ENCODE measurements at regions not wholly inside any gene's neighbourhood (a gene's known extent, or its start where the extent isn't known, plus 50 kb on each side); places are given as distances from the start of the nearest gene placed in this dataset.
"Not testable (repeated sequence)": the region's sequence is repeated elsewhere in the genome, so short reads cannot be mapped to it uniquely, and the experiment has no call there.

GRCh38 chr6:3962291-3963280, 113.4 kb downstream of the FAM50B start:
- no peak for DNase-seq

GRCh38 chr6:3963426-3963825, 114.3 kb downstream of the FAM50B start:
- DNase-seq: no peak

DNA sequence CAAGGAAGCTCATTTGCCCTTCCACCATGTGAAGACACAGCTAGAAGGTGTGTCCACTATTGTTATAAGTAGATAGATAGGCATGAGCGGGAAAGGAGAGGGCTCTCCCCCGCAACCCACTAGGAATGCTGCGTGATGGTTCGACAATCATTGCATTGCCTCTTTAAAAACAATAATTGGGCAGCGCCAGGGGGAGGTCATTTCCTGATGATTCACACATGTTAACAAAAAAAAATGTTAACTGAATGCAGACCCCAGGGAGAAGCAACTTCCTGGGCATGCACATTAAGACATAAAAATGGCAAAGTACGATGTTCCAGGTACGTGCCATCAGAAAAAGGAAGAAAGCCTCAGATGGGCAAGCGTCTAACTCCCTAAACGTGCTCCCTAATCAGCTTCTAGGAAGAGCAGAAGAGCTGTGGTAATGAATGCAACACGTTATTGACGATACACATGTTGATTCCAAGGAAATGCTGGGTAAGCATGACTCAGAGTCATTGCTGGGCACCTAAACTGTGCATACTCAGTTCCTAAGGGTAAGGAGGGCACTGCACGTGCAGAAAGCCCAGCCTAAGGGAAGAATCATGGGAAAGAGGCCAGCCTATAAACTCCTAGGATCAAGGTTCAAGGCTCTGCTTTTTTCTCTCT, 113.7 kb downstream of the FAM217A start:
- no peak for DNase-seq

GRCh38 chr6:3966426-3966825, 112.5 kb downstream of the FAM217A start:
- no peak for DNase-seq

DNA sequence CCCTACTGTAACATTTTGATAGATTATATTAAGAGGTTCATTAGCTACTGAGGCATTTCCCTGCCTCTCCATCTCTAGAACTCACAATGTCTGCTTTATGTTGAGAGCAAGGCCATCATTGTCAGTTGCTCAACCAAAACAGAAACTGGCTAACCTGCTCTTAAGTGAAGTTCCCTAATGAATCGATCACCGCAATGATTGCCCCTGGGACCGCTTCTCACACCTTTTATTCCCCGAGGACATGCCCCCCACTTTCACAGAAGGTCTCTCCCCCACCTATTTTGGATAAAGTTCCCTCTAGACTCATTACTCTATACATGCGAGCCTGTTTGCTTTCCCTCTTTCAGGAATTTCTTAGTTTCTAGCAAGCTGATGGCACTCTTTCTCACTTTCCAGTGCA, 108.8 kb downstream of the FAM217A start:
- no peak for DNase-seq

- not testable (repeated sequence) for DNase-seq
These were observed 105.8 kb downstream of the FAM217A start for GRCh38 chr6:3973152-3973551.

- DNase-seq: peak in 1 of 2 experiments; percentile 38
These were observed 100.8 kb downstream of the FAM217A start for GRCh38 chr6:3977875-3978711.

GRCh38 chr6:3978966-3979365, 100.0 kb downstream of the FAM217A start:
- DNase-seq: not testable (repeated sequence)

GRCh38 chr6:3981917-3982316, 97.0 kb downstream of the FAM217A start:
- DNase-seq: no peak

- no peak for DNase-seq
These were observed 95.2 kb downstream of the FAM217A start for GRCh38 chr6:3983778-3984177.

- no peak for DNase-seq
These were observed 94.4 kb downstream of the FAM217A start for GRCh38 chr6:3984494-3984893.

GRCh38 chr6:3986241-3986640, 92.7 kb downstream of the FAM217A start:
- no peak for DNase-seq

- no peak for DNase-seq
These were observed 91.9 kb downstream of the FAM217A start for GRCh38 chr6:3987053-3987452.

DNA sequence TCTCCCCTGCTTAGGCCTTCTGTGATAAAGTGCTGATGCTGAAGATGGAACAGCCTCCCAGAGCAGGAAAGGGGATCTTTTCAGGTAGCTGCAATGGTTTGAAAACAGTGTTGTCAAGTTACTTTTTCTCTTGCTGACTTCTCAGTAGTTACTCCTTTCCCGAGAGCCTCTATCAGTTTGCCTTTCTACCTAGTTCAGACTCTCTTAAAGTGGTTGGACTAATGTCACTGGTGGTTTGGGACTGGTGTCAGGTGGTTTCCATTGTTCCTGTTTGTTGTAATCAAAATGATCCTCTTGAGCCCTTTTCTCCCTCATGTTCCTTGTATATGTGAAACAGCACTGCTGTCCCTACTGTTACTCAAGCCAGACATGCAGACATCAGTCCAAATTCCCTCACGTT, 91.4 kb downstream of the FAM217A start:
- no peak for DNase-seq

- DNase-seq: peak; percentile 63 to 70
These were observed 88.0 kb downstream of the FAM217A start for GRCh38 chr6:3990692-3991491.

- DNase-seq: no peak
These were observed 87.0 kb downstream of the FAM217A start for GRCh38 chr6:3991941-3992340.

- DNase-seq: no peak
These were observed 82.6 kb downstream of the FAM217A start for GRCh38 chr6:3996349-3996748.

DNA sequence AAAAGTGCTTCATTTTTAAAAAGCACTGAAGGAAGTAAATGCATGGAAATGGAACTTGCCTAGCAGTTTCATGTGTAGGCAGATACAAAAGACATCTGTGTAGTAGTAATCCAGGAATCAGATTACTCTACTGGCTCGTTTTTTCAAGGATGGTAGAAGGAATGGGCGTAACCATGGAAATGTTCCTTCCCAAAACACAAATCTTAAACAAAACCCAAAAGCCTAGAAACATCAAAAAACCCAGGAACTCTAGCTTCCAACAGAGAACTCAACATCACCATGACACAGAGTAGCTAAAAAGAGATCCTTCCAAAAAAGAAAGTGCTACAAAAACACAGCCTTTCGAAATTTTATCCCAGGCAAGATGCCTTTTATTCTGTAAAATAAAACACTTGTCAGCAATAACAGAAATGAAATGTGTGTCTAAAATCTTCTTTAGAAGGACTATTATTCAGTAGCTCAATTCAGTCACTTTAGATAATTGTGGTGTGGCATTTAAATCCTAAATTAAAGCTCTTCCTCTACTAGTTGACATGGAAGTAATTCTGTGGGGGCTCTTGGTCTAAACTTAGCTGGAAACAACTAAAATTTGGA, 81.7 kb downstream of the FAM217A start:
- no peak for DNase-seq

- DNase-seq: no peak
These were observed 78.9 kb downstream of the FAM217A start for GRCh38 chr6:3999800-4000661.

- no peak for DNase-seq
These were observed 74.7 kb downstream of the FAM217A start for GRCh38 chr6:4004249-4004648.

Data from stimulated activated CD4-positive, alpha-beta T cell treated with anti-CD3 and anti-CD28 coated beads, Interleukin-4, amount 100 ng/mL, for 4 hours (primary cell).